Breast epithelium (tissue), 4 donors: ENCODE measurements at regions not wholly inside any gene's neighbourhood (a gene's known extent, or its start where the extent isn't known, plus 50 kb on each side); places are given as distances from the start of the nearest gene placed in this dataset.

Source experiments
- DNase-seq, 2 donors: peaks; one replicate each; pipeline ENCODE4 v3.0.0-alpha.2; 2019; ENCODE audit warnings: low spot score in 2 of 2
- H3K27ac ChIP-seq, 2 donors: fragments of 200-600 bp; sonication (generic) in 1 of 2; one replicate each; pipeline ENCODE4 v1.5.1; 2016 to 2019; ENCODE audit warnings: mild to moderate bottlenecking in 1 of 2
- H3K27me3 ChIP-seq, 2 donors: fragments of 200-600 bp; sonication (generic) in 1 of 2; one replicate each; pipeline versions ENCODE4 v1.5.1 to v1.6.0; 2017 to 2019; ENCODE audit warnings: control low read depth in 1 of 2, mild to moderate bottlenecking in 1 of 2
- H3K36me3 ChIP-seq: fragments of 200-600 bp; one replicate; pipeline ENCODE4 v1.5.1; 2019
- H3K4me1 ChIP-seq, 2 donors: fragments of 200-600 bp; sonication (generic); one replicate each; pipeline ENCODE4 v1.5.1; 2016 to 2019; ENCODE audit warnings: control low read depth in 1 of 2
- H3K4me3 ChIP-seq, 3 donors: fragments of 200-600 bp; sonication (generic); 1 replicate in 2 of 3; 2 replicates in 1 of 3; pipeline ENCODE4 v1.5.1; 2016 to 2019; ENCODE audit warnings: mild to moderate bottlenecking in 3 of 3, moderate library complexity in 2 of 3
- H3K9me3 ChIP-seq, 2 donors: fragments of 200-600 bp; sonication (generic) in 1 of 2; one replicate each; pipeline ENCODE4 v1.5.1; 2016 to 2019; ENCODE audit warnings: control low read depth in 1 of 2
- POLR2A ChIP-seq: fragments of 450-650 bp; IDR thresholded peaks from one replicate; pipeline ENCODE4 v1.6.1; 2016; ENCODE audit warnings: antibody characterized with exemption, mild to moderate bottlenecking, moderate library complexity
- POLR2AphosphoS5 ChIP-seq, 3 donors: sonication (generic); formaldehyde crosslinking; IDR thresholded peaks; one replicate each; pipeline ENCODE4 v1.6.1; 2017; ENCODE audit warnings: antibody characterized with exemption in 3 of 3
- intact Hi-C: fragments of 100-400 bp; cut with DNase I; formaldehyde crosslinking; loops from one replicate; pipeline ENCODE4 v1.15.1; 2023; ENCODE audit warnings: low total_unique reads
- TF ChIP-seq, protein P1 (sequence below), 3 donors: fragments of 450-650 bp; IDR thresholded peaks; one replicate each; pipeline ENCODE4 v1.5.1; 2016 to 2017; ENCODE audit warnings: antibody characterized with exemption in 3 of 3, mild to moderate bottlenecking in 3 of 3, moderate library complexity in 3 of 3

DNA sequence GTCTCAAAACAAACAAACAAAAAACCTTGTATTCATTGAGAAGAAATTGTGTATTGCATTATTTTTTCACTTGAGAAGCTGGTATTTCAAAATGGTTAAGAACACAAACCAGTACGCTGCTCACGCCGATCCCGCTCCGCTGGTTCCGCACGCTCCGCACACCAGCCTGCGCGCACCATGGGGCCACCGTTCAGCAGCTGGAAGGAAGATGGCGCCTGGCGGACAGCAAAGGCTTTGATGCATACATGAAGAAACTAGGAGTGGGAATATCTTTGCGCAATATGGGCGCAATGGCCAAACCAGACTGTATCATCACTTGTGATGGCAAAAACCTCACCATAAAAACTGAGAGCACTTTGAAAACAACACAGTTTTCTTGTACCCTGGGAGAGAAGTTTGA is 75.7 kb downstream of the RBM43 start:
- Histone ChIP-seq H3K36me3 (no peaks in the 10 kb centered on the region), H3K4me3 (no peak overlapping the region), H3K27me3 (no peaks in the 10 kb centered on the region), H3K4me1 (no peaks in the 10 kb centered on the region), H3K9me3 (no peaks in the 10 kb centered on the region), H3K27ac (no peak overlapping the region)
- DNase-seq, result no peak
- TF ChIP-seq, protein P1, sequence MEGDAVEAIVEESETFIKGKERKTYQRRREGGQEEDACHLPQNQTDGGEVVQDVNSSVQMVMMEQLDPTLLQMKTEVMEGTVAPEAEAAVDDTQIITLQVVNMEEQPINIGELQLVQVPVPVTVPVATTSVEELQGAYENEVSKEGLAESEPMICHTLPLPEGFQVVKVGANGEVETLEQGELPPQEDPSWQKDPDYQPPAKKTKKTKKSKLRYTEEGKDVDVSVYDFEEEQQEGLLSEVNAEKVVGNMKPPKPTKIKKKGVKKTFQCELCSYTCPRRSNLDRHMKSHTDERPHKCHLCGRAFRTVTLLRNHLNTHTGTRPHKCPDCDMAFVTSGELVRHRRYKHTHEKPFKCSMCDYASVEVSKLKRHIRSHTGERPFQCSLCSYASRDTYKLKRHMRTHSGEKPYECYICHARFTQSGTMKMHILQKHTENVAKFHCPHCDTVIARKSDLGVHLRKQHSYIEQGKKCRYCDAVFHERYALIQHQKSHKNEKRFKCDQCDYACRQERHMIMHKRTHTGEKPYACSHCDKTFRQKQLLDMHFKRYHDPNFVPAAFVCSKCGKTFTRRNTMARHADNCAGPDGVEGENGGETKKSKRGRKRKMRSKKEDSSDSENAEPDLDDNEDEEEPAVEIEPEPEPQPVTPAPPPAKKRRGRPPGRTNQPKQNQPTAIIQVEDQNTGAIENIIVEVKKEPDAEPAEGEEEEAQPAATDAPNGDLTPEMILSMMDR (IDR thresholded peaks at IDR 0.05), result no peak
- TF ChIP-seq POLR2AphosphoS5 (IDR thresholded peaks at IDR 0.05) (no peak), POLR2A (no peak)
- intact Hi-C loops, result no loop called here

DNA sequence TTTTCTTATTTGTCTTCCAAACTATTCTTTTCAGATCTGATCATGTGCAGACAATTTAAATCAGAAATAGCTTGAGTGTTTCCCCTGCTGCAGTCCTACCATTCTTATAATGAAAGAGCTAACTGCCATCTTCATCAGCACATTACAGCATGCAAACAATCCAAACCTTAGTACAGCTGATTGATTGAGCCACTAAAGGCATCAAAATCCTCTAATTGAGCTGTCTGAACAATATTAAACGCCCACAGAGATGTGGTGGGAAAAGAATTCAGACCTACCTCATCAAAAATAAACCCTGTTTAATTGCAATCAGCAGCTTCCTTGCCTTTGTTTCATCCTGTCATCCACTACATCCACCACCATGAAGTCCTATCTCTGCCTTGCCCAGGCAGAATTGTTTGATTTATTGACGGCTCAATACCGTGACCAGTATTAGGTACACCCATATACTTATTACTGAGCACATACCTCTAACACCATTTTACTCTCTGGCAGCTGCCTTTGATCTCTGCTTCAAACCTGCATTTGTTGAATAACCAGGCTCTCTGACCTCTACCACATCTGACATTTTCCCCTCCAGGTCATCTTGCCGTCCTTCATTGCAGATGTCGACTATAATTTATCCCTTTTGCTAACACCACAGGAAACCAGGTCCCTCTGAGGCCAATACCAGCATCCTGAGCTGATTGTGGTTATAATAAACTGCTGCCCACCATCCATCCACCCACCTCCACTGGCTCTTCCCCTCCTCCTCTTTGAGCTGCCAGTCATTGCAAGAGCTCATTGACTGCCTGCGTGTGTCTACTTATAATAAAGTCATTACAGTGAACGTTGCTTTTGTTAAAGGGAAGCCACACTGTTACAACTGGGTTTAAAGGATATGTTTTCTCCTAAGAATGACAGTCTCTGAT is 78.5 kb downstream of the RBM43 start:
- no peaks in the 10 kb centered on the region for H3K4me1 ChIP-seq
- H3K9me3 ChIP-seq, result no peaks in the 10 kb centered on the region
- H3K27ac ChIP-seq, result no peak overlapping the region
- no peaks in the 10 kb centered on the region for H3K27me3 ChIP-seq
- no peak overlapping the region for H3K4me3 ChIP-seq
- DNase-seq, result no peak
- TF ChIP-seq POLR2A, result no peak
- no peak for TF ChIP-seq POLR2AphosphoS5 (IDR thresholded peaks at IDR 0.05)
- TF ChIP-seq, protein P1 (IDR thresholded peaks at IDR 0.05), result no peak
- no peaks in the 10 kb centered on the region for H3K36me3 ChIP-seq
- intact Hi-C loops, result no loop called here

DNA sequence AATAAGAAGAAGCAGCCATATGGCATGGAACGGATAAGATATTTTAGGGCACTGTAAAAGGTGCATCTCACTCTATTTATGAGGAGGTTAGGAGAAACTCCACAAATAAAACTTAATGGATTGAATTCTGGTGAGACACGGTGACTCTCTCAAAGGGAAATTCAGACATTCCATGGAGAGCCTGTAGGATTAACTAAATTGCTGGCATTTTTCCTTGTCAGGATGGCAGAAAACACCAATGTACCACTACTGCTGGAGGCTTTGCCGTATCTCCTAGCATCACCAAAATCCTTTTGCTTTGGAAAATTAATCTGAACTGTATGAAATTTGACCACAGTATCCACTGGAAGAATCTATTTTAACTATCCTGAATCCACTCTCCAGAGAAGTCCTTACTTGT is 79.3 kb downstream of the RBM43 start:
- no peak for DNase-seq
- TF ChIP-seq, protein P1 (IDR thresholded peaks at IDR 0.05), result no peak
- TF ChIP-seq POLR2A, result no peak
- TF ChIP-seq POLR2AphosphoS5 (IDR thresholded peaks at IDR 0.05), result no peak
- H3K4me1 ChIP-seq, result no peaks in the 10 kb centered on the region
- intact Hi-C loops, result no loop called here
- H3K36me3 ChIP-seq, result no peaks in the 10 kb centered on the region
- H3K9me3 ChIP-seq, result no peaks in the 10 kb centered on the region
- H3K27ac ChIP-seq, result no peak overlapping the region
- H3K4me3 ChIP-seq, result no peak overlapping the region
- no peaks in the 10 kb centered on the region for H3K27me3 ChIP-seq

DNA sequence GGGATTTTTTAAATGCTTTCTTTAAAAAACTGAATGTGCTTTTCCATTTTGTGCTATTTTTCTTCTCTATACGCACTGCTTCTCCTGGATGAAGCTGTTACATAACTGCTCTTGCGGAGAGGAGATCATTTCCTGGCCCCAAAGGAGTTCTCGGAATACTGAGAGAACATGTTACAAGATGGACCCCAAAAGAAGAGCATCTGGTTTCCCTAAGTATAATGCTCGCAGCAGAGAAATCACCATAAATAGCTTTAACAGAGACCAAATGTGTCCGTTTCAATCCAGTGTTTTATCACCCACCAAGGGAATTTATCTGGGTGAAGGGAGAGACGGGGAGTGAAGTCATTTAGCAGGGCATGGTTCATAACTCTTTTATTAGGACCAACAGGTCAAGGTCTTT is 80.1 kb downstream of the RBM43 start:
- Histone ChIP-seq H3K36me3 (no peaks in the 10 kb centered on the region), H3K27ac (no peak overlapping the region), H3K4me1 (no peaks in the 10 kb centered on the region), H3K9me3 (no peaks in the 10 kb centered on the region), H3K4me3 (no peak overlapping the region), H3K27me3 (no peaks in the 10 kb centered on the region)
- intact Hi-C loops, result no loop called here
- no peak for DNase-seq
- TF ChIP-seq POLR2A, result no peak
- TF ChIP-seq, protein P1 (IDR thresholded peaks at IDR 0.05), result no peak
- TF ChIP-seq POLR2AphosphoS5 (IDR thresholded peaks at IDR 0.05), result no peak

DNA sequence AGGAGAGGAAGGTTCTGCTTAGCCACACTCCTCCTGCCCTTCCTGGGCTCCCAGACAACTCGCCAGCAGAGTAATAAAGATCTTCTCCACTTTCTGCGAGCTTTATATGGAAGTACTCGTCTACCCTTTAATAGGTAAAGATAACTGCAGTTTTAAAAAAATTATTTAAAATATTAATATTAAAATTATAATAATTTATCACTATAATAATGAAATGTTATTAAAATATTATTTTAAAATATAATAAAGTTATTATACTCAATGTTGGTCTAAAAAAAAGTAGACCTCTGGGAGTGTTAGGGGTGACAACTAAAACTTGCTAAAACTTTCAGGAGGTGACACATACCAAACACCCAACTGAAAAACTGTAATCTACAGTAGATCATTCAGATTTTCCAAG is 81.5 kb downstream of the RBM43 start:
- DNase-seq, result no peak
- no peaks in the 10 kb centered on the region for H3K9me3 ChIP-seq
- H3K4me3 ChIP-seq, result no peak overlapping the region
- H3K36me3 ChIP-seq, result no peaks in the 10 kb centered on the region
- no peak overlapping the region for H3K27ac ChIP-seq
- TF ChIP-seq POLR2A, result no peak
- no peak for TF ChIP-seq POLR2AphosphoS5 (IDR thresholded peaks at IDR 0.05)
- TF ChIP-seq, protein P1 (IDR thresholded peaks at IDR 0.05), result no peak
- intact Hi-C loops, result no loop called here
- H3K27me3 ChIP-seq, result no peaks in the 10 kb centered on the region
- no peaks in the 10 kb centered on the region for H3K4me1 ChIP-seq
